GM18907 (cell line): ENCODE measurements at regions not wholly inside any gene's neighbourhood (a gene's known extent, or its start where the extent isn't known, plus 50 kb on each side); places are given as distances from the start of the nearest gene placed in this dataset.
A peak's percentile ranks its signal among the peaks of the same experiment; 100 is the strongest.

Experiments used
- ATAC-seq: cut with Tn5 transposase; IDR thresholded peaks from one replicate; pipeline ENCODE4 v1.9.1; 2021; ENCODE audit warnings: mild to moderate bottlenecking, moderate library complexity; ENCODE audit not compliant: unreplicated experiment

GRCh38 chr2:18427762-18428161, 132.7 kb downstream of the RDH14 start:
- no peak for ATAC-seq

GRCh38 chr2:18426174-18426573, 134.3 kb downstream of the RDH14 start:
- ATAC-seq, result no peak

- ATAC-seq, result no peak
Measured at GRCh38 chr2:18425210-18425703, 135.2 kb downstream of the RDH14 start.

GRCh38 chr2:18423636-18424035, 136.8 kb downstream of the RDH14 start:
- no peak for ATAC-seq

GRCh38 chr2:18422432-18423165, 137.9 kb downstream of the RDH14 start:
- no peak for ATAC-seq

- no peak for ATAC-seq
Measured at GRCh38 chr2:18413676-18414396, 146.6 kb downstream of the RDH14 start.

GRCh38 chr2:18412980-18413675, 147.3 kb downstream of the RDH14 start:
- ATAC-seq, result no peak

- no peak for ATAC-seq
Measured at GRCh38 chr2:18411626-18412025, 148.8 kb downstream of the RDH14 start.

GRCh38 chr2:18410543-18410942, 149.9 kb downstream of the RDH14 start:
- no peak for ATAC-seq

GRCh38 chr2:18408638-18409037, 151.8 kb downstream of the RDH14 start:
- ATAC-seq, result no peak

- no peak for ATAC-seq
Measured at GRCh38 chr2:18406219-18406618, 154.2 kb downstream of the RDH14 start.

- no peak for ATAC-seq
Measured at GRCh38 chr2:18404708-18405107, 155.7 kb downstream of the RDH14 start.

GRCh38 chr2:18403921-18404522, 156.4 kb downstream of the RDH14 start:
- ATAC-seq, result no peak

- ATAC-seq, result no peak
Measured at GRCh38 chr2:18402831-18403230, 157.6 kb downstream of the RDH14 start.

- no peak for ATAC-seq
Measured at GRCh38 chr2:18401471-18401870, 159.0 kb downstream of the RDH14 start.

GRCh38 chr2:18399601-18400000, 160.9 kb downstream of the RDH14 start:
- no peak for ATAC-seq

GRCh38 chr2:18398833-18399232, 161.6 kb downstream of the RDH14 start:
- ATAC-seq, result no peak

- no peak for ATAC-seq
Measured at GRCh38 chr2:18396329-18397010, 164.0 kb downstream of the RDH14 start.

- no peak for ATAC-seq
Measured at GRCh38 chr2:18395555-18395954, 164.9 kb downstream of the RDH14 start.

- peak; percentile 85 for ATAC-seq
Measured at GRCh38 chr2:18387441-18388206, 172.8 kb downstream of the RDH14 start.
